GM04503 (cell line): ENCODE measurements at regions not wholly inside any gene's neighbourhood (a gene's known extent, or its start where the extent isn't known, plus 50 kb on each side); places are given as distances from the start of the nearest gene placed in this dataset.
A peak's percentile ranks its signal among the peaks of the same experiment; 100 is the strongest.
"Not testable (repeated sequence)": the region's sequence is repeated elsewhere in the genome, so short reads cannot be mapped to it uniquely, and the experiment has no call there.

Experiments used
- DNase-seq: peaks from one replicate; pipeline ENCODE4 v3.0.0-alpha.2; 2012; ENCODE audit warnings: low read depth

GRCh38 chr13:30816736-30817135 is 81.4 kb downstream of the ALOX5AP start:
- DNase-seq = no peak

GRCh38 chr13:30818323-30818960 is 83.1 kb downstream of the ALOX5AP start:
- DNase-seq = peak; percentile 90

GRCh38 chr13:30819136-30819888 is 84.0 kb downstream of the ALOX5AP start:
- DNase-seq = no peak

GRCh38 chr13:30821421-30821820 is 84.7 kb upstream of the MEDAG start:
- no peak for DNase-seq

- no peak for DNase-seq
These were observed 81.4 kb upstream of the MEDAG start for GRCh38 chr13:30824651-30825050.

GRCh38 chr13:30826911-30827577 is 79.0 kb upstream of the MEDAG start:
- no peak for DNase-seq

- DNase-seq = no peak
These were observed 78.5 kb upstream of the MEDAG start for GRCh38 chr13:30827578-30827925.

GRCh38 chr13:30829145-30829832 is 76.8 kb upstream of the MEDAG start:
- no peak for DNase-seq

GRCh38 chr13:30829833-30830637 is 76.0 kb upstream of the MEDAG start:
- no peak for DNase-seq

GRCh38 chr13:30830638-30830965 is 75.5 kb upstream of the MEDAG start:
- no peak for DNase-seq

GRCh38 chr13:30831515-30831914 is 74.6 kb upstream of the MEDAG start:
- no peak for DNase-seq

GRCh38 chr13:30832377-30832776 is 73.7 kb upstream of the MEDAG start:
- DNase-seq = no peak

- no peak for DNase-seq
These were observed 73.2 kb upstream of the MEDAG start for GRCh38 chr13:30832845-30833332.

GRCh38 chr13:30835442-30835841 is 70.6 kb upstream of the MEDAG start:
- DNase-seq = no peak

- DNase-seq = no peak
These were observed 68.6 kb upstream of the MEDAG start for GRCh38 chr13:30837227-30838159.

- not testable (repeated sequence) for DNase-seq
These were observed 66.4 kb upstream of the MEDAG start for GRCh38 chr13:30839636-30840035.

GRCh38 chr13:30840515-30840914 is 65.6 kb upstream of the MEDAG start:
- DNase-seq = no peak

- no peak for DNase-seq
These were observed 64.9 kb upstream of the MEDAG start for GRCh38 chr13:30841154-30841553.

GRCh38 chr13:30843548-30843947 is 62.5 kb upstream of the MEDAG start:
- DNase-seq = no peak

GRCh38 chr13:30844548-30845296 is 61.3 kb upstream of the MEDAG start:
- no peak for DNase-seq
